Heart right ventricle (tissue), 16 donors: ENCODE measurements at regions not wholly inside any gene's neighbourhood (a gene's known extent, or its start where the extent isn't known, plus 50 kb on each side); places are given as distances from the start of the nearest gene placed in this dataset.

Experiments
- ATAC-seq, 8 donors: fragments of 200-7000 bp; cut with Tn5 transposase; one replicate each; pipeline ENCODE4 v1.9.1; 2020; ENCODE audit warnings: mild to moderate bottlenecking in 8 of 8, moderate library complexity in 8 of 8, moderate number of reproducible peaks in 1 of 8
- DNase-seq, 2 donors: peaks; one replicate each; pipeline ENCODE4 v3.0.0-alpha.2; 2020
- H3K27ac ChIP-seq, 10 donors: fragments of 200-600 bp; sonication (generic) in 2 of 10; one replicate each; pipeline versions ENCODE4 v1.5.0 to v1.8.0; 2020 to 2022; ENCODE audit warnings: mild to moderate bottlenecking in 3 of 10
- H3K27me3 ChIP-seq, 7 donors: fragments of 200-600 bp; one replicate each; pipeline ENCODE4 v1.8.0; 2021 to 2022; ENCODE audit warnings: mild to moderate bottlenecking in 2 of 7
- H3K36me3 ChIP-seq, 9 donors: fragments of 200-600 bp; sonication (generic) in 1 of 9; one replicate each; pipeline versions ENCODE4 v1.5.0 to v1.8.0; 2020 to 2022; ENCODE audit warnings: mild to moderate bottlenecking in 2 of 9
- H3K4me1 ChIP-seq, 9 donors: fragments of 200-600 bp; sonication (generic) in 1 of 9; one replicate each; pipeline versions ENCODE4 v1.5.0 to v1.8.0; 2020 to 2022; ENCODE audit warnings: mild to moderate bottlenecking in 4 of 9
- H3K4me3 ChIP-seq, 10 donors: fragments of 200-600 bp; sonication (generic) in 2 of 10; one replicate each; pipeline versions ENCODE4 v1.5.0 to v1.8.0; 2020 to 2022; ENCODE audit warnings: mild to moderate bottlenecking in 7 of 10, moderate library complexity in 2 of 10
- H3K9me3 ChIP-seq, 11 donors: fragments of 200-600 bp in 10 of 11; sonication (generic) in 2 of 11; one replicate each; pipeline versions ENCODE4 v1.5.0 to v1.8.0; 2013 to 2022; ENCODE audit warnings: mild to moderate bottlenecking in 2 of 11, control low read depth in 1 of 11, moderate library complexity in 1 of 11
- WGBS, 2 donors: extraction: QIAGEN DNeasy Blood & Tissue Kit; methylation state at CpG; one replicate each; pipeline ENCODE4 v1.1.7; 2013; ENCODE audit warnings: inconsistent platforms in 1 of 2; 5-methylcytosine and 5-hydroxymethylcytosine counted together
- intact Hi-C, 10 donors: fragments of 100-400 bp; cut with DNase I; formaldehyde crosslinking; loops; one replicate each; pipeline versions ENCODE4 v1.11.1 to v1.14.2; 2022
- TF ChIP-seq, protein P1 (sequence below), 9 donors: fragments of 200-600 bp; sonication (generic) in 2 of 9; IDR thresholded peaks; one replicate each; pipeline versions ENCODE4 v1.5.0 to v1.8.0; 2021 to 2022; ENCODE audit warnings: antibody characterized with exemption in 9 of 9, mild to moderate bottlenecking in 5 of 9, moderate library complexity in 1 of 9
- donor health status: Arrhythmogenic right ventricular cardiomyopathy.
- donor health status: ischemic (EF 13 %, LVEDD 7.1; RV severe dilation, severe dysfunction).
- donor health status: healthy with polysubstance abuse.
- donor health status: DM: no; HTN: yes; CAD: no.
- donor health status: DM: no; HTN: no; CAD: no.
- donor health status: ischemic (EF 25% LVEDD 6.9; RV normal size, moderate dysfunction).
- donor health status: ischemic (EF 25% LVEDD 5.7; RV mildly dilated, moderate dysfunction).
- donor health status: healthy.
- donor health status: DM: yes; HTN: yes; CAD: no.
- donor health status: Ischemic cardiomyopathy.
- donor health status: ischemic (EF 35%, LVEDD 5.7; RV mildly dilated, moderate dysfunction).
- donor health status: nonischemic (EF 11% LVEDD 7.7; RV severe dilation, severe dysfunction).
- donor health status: DM: yes; HTN: yes; CAD: no.
- donor health status: PGD.
- donor health status: ischemic (EF 29% LVEDD 5.4; RV normal size, mild dysfunction).
- donor health status: nonischemic (EF 23%, LVEDD 6.1; RV moderate dilation, normal function).

- no peak for ATAC-seq
- intact Hi-C loops, result no loop called here
- no peak overlapping the region for H3K4me3 ChIP-seq
Observed at GRCh38 chr18:30333310-30333709, 709.2 kb downstream of the DSC3 start.

GRCh38 chr18:30328839-30329238 lies 713.7 kb downstream of the DSC3 start:
- ATAC-seq (no peak), DNase-seq (no peak)
- no peaks in the 10 kb centered on the region for H3K4me1 ChIP-seq
- H3K27me3 ChIP-seq, result no peaks in the 10 kb centered on the region
- intact Hi-C loops, result no loop called here
- H3K36me3 ChIP-seq, result no peaks in the 10 kb centered on the region
- H3K4me3 ChIP-seq, result no peak overlapping the region
- 85 to 93% methylated on average over 3 of the region's 3 CpGs for WGBS, 2 donors
- no peak overlapping the region for H3K27ac ChIP-seq
- H3K9me3 ChIP-seq, result no peaks in the 10 kb centered on the region
- TF ChIP-seq, protein P1, sequence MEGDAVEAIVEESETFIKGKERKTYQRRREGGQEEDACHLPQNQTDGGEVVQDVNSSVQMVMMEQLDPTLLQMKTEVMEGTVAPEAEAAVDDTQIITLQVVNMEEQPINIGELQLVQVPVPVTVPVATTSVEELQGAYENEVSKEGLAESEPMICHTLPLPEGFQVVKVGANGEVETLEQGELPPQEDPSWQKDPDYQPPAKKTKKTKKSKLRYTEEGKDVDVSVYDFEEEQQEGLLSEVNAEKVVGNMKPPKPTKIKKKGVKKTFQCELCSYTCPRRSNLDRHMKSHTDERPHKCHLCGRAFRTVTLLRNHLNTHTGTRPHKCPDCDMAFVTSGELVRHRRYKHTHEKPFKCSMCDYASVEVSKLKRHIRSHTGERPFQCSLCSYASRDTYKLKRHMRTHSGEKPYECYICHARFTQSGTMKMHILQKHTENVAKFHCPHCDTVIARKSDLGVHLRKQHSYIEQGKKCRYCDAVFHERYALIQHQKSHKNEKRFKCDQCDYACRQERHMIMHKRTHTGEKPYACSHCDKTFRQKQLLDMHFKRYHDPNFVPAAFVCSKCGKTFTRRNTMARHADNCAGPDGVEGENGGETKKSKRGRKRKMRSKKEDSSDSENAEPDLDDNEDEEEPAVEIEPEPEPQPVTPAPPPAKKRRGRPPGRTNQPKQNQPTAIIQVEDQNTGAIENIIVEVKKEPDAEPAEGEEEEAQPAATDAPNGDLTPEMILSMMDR (IDR thresholded peaks at IDR 0.05), result no peak

More at GRCh38 chr18:30333310-30333709, 709.2 kb downstream of the DSC3 start:
- 85 to 86% methylated on average over 4 of the region's 4 CpGs for WGBS, 2 donors
- Histone ChIP-seq H3K36me3 (no peaks in the 10 kb centered on the region), H3K9me3 (no peaks in the 10 kb centered on the region), H3K4me1 (no peaks in the 10 kb centered on the region), H3K27me3 (no peaks in the 10 kb centered on the region), H3K27ac (no peak overlapping the region)
- TF ChIP-seq, protein P1 (IDR thresholded peaks at IDR 0.05), result no peak
- DNase-seq, result no peak

DNA sequence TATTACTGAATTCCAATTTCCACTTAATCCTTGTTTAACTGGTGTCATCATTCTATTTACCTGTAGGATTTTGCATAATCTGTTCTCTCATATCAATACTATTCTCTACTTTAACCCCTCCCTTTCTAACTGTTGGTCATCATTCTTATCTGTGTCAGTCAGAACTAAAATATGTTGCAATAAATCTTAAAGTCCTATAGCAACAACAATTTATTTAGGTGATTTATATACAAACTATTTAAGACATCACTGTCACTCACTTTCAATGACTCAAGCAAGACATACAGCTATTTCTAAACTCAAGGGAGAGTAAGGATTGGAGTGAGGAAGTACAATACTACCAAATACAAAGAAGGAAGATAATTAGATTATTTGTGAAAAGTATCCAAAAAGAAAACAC lies 740.4 kb downstream of the DSC3 start:
- H3K9me3 ChIP-seq, result peaks cover 0 to 8% (median 0%) of the 10 kb centered on the region in 11 donors
- H3K4me1 ChIP-seq, result no peaks in the 10 kb centered on the region
- TF ChIP-seq, protein P1 (IDR thresholded peaks at IDR 0.05), result no peak
- DNase-seq (no peak), ATAC-seq (no peak)
- intact Hi-C loops, result no loop called here
- no peaks in the 10 kb centered on the region for H3K27me3 ChIP-seq
- no peak overlapping the region for H3K27ac ChIP-seq
- no peaks in the 10 kb centered on the region for H3K36me3 ChIP-seq
- H3K4me3 ChIP-seq, result no peak overlapping the region

- DNase-seq (no peak), ATAC-seq (no peak)
- Histone ChIP-seq H3K9me3 (peaks cover 0 to 7% (median 0%) of the 10 kb centered on the region in 11 donors), H3K27ac (no peak overlapping the region), H3K4me3 (no peak overlapping the region), H3K4me1 (no peaks in the 10 kb centered on the region), H3K27me3 (no peaks in the 10 kb centered on the region), H3K36me3 (no peaks in the 10 kb centered on the region)
- intact Hi-C loops, result no loop called here
- TF ChIP-seq, protein P1 (IDR thresholded peaks at IDR 0.05), result no peak
- WGBS, 2 donors, result 78 to 80% methylated on average over 2 of the region's 2 CpGs
Observed at GRCh38 chr18:30298769-30299168, 743.8 kb downstream of the DSC3 start.
